HepG2 (cell line): ENCODE measurements at regions not wholly inside any gene's neighbourhood (a gene's known extent, or its start where the extent isn't known, plus 50 kb on each side); places are given as distances from the start of the nearest gene placed in this dataset.

ENCODE experiments used
- FOXC1 ChIP-seq: sonication (generic); formaldehyde crosslinking; IDR thresholded peaks from 2 replicates; pipeline ENCODE4 v1.8.0; 2022; ENCODE audit warnings: mild to moderate bottlenecking, missing genetic modification reagents, borderline replicate concordance
- STAG1 ChIP-seq: sonication (generic); formaldehyde crosslinking; IDR thresholded peaks from 2 replicates; pipeline ENCODE4 v1.4.0; 2020; ENCODE audit warnings: missing genetic modification reagents
- SUZ12 ChIP-seq: fragments of 150-350 bp; IDR thresholded peaks from 2 replicates; pipeline ENCODE4 v1.6.1; 2014; ENCODE audit warnings: low read depth, low read length
- TEAD3 ChIP-seq: optimal IDR thresholded peaks from 2 replicates; pipeline ENCODE3; 2016; ENCODE audit warnings: borderline replicate concordance
- ZBTB7B ChIP-seq: sonication (generic); formaldehyde crosslinking; IDR thresholded peaks from 2 replicates; pipeline ENCODE4 v1.4.0; 2020; ENCODE audit warnings: missing genetic modification reagents
- ZNF432 ChIP-seq: sonication (generic); formaldehyde crosslinking; IDR thresholded peaks from 2 replicates; pipeline ENCODE4 v1.5.0; 2020; ENCODE audit warnings: missing genetic modification reagents, mild to moderate bottlenecking, borderline replicate concordance
- ZNF605 ChIP-seq: sonication (generic); formaldehyde crosslinking; IDR thresholded peaks from 2 replicates; pipeline ENCODE4 v1.8.0; 2022; ENCODE audit warnings: mild to moderate bottlenecking, missing genetic modification reagents
- TF ChIP-seq, protein P1 (sequence below), 2 experiments: fragments of 450-650 bp in 1 of 2; sonication (generic) in 1 of 2; formaldehyde crosslinking; IDR thresholded peaks; 2 replicates each; pipeline versions ENCODE4 v1.5.0 to v1.8.0; 2020 to 2022; ENCODE audit warnings: mild to moderate bottlenecking in 1 of 2, missing genetic modification reagents in 1 of 2
- TF ChIP-seq, protein P2 (sequence below): sonication (generic); formaldehyde crosslinking; IDR thresholded peaks from 2 replicates; pipeline ENCODE4 v1.5.0; 2020; ENCODE audit warnings: mild to moderate bottlenecking, missing genetic modification reagents, moderate library complexity
- TF ChIP-seq, protein P3 (sequence below): sonication (generic); formaldehyde crosslinking; IDR thresholded peaks from 2 replicates; pipeline ENCODE4 v1.5.0; 2020; ENCODE audit warnings: missing genetic modification reagents, mild to moderate bottlenecking, borderline replicate concordance
- TF ChIP-seq, protein P4 (sequence below): sonication (generic); formaldehyde crosslinking; IDR thresholded peaks from 2 replicates; pipeline ENCODE4 v1.4.0; 2020; ENCODE audit warnings: mild to moderate bottlenecking, missing genetic modification reagents
- TF ChIP-seq, protein P5 (sequence below): sonication (generic); formaldehyde crosslinking; IDR thresholded peaks from 2 replicates; pipeline ENCODE4 v1.8.1; 2023; ENCODE audit warnings: missing genetic modification reagents, inconsistent platforms, borderline replicate concordance

DNA sequence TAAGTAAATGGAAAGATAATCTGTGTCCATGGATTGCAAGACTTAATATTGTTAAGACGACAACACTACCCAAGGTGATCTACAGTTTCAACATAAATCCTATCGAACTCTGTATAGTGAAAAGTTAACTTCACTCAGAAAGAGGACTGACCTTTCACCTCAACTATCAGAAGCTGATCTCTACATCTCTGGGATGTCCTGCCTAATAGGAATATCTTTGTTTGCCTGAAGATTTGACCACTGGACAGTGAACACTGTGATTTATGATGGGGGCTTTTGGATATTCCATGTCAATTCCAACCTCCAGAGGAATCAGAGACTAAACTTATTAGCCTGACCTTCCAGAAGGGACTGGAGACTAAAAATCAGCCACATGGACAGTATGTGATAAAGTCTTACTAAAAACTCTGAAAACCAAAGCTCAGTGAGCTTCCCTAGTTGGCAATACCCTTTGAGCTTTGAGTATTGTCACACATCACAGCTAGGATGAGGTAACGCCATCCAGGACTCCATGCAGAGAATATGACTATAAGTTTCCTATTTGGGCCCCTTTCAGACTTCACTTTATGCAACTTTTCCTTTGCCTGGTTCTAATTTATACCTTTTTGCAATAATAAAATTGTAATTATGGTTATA is 164.9 kb upstream of the SETMAR start:
- TF ChIP-seq, protein P1, sequence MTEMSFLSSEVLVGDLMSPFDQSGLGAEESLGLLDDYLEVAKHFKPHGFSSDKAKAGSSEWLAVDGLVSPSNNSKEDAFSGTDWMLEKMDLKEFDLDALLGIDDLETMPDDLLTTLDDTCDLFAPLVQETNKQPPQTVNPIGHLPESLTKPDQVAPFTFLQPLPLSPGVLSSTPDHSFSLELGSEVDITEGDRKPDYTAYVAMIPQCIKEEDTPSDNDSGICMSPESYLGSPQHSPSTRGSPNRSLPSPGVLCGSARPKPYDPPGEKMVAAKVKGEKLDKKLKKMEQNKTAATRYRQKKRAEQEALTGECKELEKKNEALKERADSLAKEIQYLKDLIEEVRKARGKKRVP (CRISPR knock-in tag; IDR thresholded peaks at IDR 0.05): no peak
- TF ChIP-seq, protein P2, sequence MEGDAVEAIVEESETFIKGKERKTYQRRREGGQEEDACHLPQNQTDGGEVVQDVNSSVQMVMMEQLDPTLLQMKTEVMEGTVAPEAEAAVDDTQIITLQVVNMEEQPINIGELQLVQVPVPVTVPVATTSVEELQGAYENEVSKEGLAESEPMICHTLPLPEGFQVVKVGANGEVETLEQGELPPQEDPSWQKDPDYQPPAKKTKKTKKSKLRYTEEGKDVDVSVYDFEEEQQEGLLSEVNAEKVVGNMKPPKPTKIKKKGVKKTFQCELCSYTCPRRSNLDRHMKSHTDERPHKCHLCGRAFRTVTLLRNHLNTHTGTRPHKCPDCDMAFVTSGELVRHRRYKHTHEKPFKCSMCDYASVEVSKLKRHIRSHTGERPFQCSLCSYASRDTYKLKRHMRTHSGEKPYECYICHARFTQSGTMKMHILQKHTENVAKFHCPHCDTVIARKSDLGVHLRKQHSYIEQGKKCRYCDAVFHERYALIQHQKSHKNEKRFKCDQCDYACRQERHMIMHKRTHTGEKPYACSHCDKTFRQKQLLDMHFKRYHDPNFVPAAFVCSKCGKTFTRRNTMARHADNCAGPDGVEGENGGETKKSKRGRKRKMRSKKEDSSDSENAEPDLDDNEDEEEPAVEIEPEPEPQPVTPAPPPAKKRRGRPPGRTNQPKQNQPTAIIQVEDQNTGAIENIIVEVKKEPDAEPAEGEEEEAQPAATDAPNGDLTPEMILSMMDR (CRISPR knock-in tag): no peak
- TF ChIP-seq STAG1 (CRISPR knock-in tag): no peak
- TF ChIP-seq, protein P3, sequence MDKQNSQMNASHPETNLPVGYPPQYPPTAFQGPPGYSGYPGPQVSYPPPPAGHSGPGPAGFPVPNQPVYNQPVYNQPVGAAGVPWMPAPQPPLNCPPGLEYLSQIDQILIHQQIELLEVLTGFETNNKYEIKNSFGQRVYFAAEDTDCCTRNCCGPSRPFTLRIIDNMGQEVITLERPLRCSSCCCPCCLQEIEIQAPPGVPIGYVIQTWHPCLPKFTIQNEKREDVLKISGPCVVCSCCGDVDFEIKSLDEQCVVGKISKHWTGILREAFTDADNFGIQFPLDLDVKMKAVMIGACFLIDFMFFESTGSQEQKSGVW (CRISPR knock-in tag): no peak
- TF ChIP-seq SUZ12: no peak
- no peak for TF ChIP-seq TEAD3
- no peak for TF ChIP-seq FOXC1 (CRISPR knock-in tag)
- TF ChIP-seq ZNF432 (CRISPR knock-in tag): no peak
- TF ChIP-seq, protein P4, sequence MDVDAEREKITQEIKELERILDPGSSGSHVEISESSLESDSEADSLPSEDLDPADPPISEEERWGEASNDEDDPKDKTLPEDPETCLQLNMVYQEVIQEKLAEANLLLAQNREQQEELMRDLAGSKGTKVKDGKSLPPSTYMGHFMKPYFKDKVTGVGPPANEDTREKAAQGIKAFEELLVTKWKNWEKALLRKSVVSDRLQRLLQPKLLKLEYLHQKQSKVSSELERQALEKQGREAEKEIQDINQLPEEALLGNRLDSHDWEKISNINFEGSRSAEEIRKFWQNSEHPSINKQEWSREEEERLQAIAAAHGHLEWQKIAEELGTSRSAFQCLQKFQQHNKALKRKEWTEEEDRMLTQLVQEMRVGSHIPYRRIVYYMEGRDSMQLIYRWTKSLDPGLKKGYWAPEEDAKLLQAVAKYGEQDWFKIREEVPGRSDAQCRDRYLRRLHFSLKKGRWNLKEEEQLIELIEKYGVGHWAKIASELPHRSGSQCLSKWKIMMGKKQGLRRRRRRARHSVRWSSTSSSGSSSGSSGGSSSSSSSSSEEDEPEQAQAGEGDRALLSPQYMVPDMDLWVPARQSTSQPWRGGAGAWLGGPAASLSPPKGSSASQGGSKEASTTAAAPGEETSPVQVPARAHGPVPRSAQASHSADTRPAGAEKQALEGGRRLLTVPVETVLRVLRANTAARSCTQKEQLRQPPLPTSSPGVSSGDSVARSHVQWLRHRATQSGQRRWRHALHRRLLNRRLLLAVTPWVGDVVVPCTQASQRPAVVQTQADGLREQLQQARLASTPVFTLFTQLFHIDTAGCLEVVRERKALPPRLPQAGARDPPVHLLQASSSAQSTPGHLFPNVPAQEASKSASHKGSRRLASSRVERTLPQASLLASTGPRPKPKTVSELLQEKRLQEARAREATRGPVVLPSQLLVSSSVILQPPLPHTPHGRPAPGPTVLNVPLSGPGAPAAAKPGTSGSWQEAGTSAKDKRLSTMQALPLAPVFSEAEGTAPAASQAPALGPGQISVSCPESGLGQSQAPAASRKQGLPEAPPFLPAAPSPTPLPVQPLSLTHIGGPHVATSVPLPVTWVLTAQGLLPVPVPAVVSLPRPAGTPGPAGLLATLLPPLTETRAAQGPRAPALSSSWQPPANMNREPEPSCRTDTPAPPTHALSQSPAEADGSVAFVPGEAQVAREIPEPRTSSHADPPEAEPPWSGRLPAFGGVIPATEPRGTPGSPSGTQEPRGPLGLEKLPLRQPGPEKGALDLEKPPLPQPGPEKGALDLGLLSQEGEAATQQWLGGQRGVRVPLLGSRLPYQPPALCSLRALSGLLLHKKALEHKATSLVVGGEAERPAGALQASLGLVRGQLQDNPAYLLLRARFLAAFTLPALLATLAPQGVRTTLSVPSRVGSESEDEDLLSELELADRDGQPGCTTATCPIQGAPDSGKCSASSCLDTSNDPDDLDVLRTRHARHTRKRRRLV (CRISPR knock-in tag): no peak
- TF ChIP-seq ZNF605 (CRISPR knock-in tag): no peak
- TF ChIP-seq, protein P5, sequence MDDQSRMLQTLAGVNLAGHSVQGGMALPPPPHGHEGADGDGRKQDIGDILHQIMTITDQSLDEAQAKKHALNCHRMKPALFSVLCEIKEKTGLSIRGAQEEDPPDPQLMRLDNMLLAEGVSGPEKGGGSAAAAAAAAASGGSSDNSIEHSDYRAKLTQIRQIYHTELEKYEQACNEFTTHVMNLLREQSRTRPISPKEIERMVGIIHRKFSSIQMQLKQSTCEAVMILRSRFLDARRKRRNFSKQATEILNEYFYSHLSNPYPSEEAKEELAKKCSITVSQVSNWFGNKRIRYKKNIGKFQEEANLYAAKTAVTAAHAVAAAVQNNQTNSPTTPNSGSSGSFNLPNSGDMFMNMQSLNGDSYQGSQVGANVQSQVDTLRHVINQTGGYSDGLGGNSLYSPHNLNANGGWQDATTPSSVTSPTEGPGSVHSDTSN (CRISPR knock-in tag): no peak
- no peak for TF ChIP-seq ZBTB7B (CRISPR knock-in tag)
